NK-92 (cell line): ENCODE measurements at regions not wholly inside any gene's neighbourhood (a gene's known extent, or its start where the extent isn't known, plus 50 kb on each side); places are given as distances from the start of the nearest gene placed in this dataset.
"Not testable (repeated sequence)": the region's sequence is repeated elsewhere in the genome, so short reads cannot be mapped to it uniquely, and the experiment has no call there.

Source experiments
- DNase-seq: peaks from one replicate; lab custom pipeline; 2025; ENCODE audit not compliant: unreplicated experiment; lab: John Stamatoyannopoulos, UW

GRCh38 chr9:85108746-85109145, 439.2 kb downstream of the NTRK2 start:
- no peak for DNase-seq

DNA sequence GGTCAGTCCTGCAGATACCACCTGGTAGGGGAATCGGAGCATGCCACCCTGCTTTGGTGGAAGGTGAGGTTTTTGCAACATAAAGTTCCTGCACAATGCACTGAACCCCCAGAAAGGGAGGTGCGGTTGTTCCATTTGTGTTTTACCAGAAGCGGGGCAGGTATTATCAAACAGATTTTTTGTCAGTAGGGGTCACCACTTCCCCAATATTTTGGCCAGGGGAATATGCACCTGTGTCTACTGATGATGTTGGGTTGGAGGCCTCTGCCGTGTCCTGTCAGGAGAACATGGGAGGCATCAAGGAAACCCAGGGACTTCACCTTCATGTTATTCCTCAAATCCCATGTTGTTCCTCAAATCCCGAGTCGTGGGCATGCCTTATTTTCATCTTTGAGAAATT, 438.7 kb downstream of the NTRK2 start:
- no peak for DNase-seq

- DNase-seq = no peak
Observed at GRCh38 chr9:85089188-85089969, 419.9 kb downstream of the NTRK2 start.

GRCh38 chr9:85081963-85082362, 412.4 kb downstream of the NTRK2 start:
- no peak for DNase-seq

- DNase-seq = no peak
Observed at GRCh38 chr9:85079349-85079748, 409.8 kb downstream of the NTRK2 start.

- no peak for DNase-seq
Observed at GRCh38 chr9:85077944-85078343, 408.4 kb downstream of the NTRK2 start.

DNA sequence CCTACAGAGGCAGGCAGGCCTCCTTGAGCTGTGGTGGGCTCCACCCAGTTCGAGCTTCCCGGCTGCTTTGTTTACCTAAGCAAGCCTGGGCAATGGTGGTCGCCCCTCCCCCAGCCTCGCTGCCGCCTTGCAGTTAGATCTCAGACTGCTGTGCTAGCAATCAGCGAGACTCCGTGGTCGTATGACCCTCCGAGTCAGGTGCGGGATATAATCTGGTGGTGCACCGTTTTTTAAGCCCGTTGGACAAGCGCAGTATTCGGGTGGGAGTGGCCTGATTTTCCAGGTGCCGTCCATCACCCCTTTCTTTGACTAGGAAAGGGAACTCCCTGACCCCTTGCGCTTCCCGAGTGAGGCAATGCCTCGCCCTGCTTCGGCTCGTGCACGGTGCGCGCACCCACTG, 407.6 kb downstream of the NTRK2 start:
- DNase-seq = not testable (repeated sequence)
